ENCODE measurements at regions not wholly inside any gene's neighbourhood (a gene's known extent, or its start where the extent isn't known, plus 50 kb on each side); places are given as distances from the start of the nearest gene placed in this dataset.

GRCh38 chr1:243996223-243996622, 54.9 kb upstream of the ZBTB18 start:
- H3K9me3 ChIP-seq (ENCODE audit: control insufficient read depth in 5 of 5, low read length in 5 of 5) = peaks cover 0 to 5% (median 0%) of the 10 kb centered on the region in 5 donors
- H3K4me1 ChIP-seq (ENCODE audit: control insufficient read depth in 5 of 5, insufficient read depth in 5 of 5, low read length in 5 of 5) = no peaks in the 10 kb centered on the region
- no peaks in the 10 kb centered on the region for H3K36me3 ChIP-seq (ENCODE audit: control insufficient read depth in 5 of 5, insufficient read depth in 5 of 5, low read length in 5 of 5)
- H3K4me3 ChIP-seq (ENCODE audit: low read depth in 1 of 5, low read length in 5 of 5) = no peak overlapping the region
- H3K27me3 ChIP-seq (ENCODE audit: control insufficient read depth in 5 of 5, insufficient read depth in 4 of 5, low read length in 5 of 5) = no peaks in the 10 kb centered on the region
- H3K9ac ChIP-seq (ENCODE audit: low read length in 5 of 5) = no peak overlapping the region
- no peak overlapping the region for H3K27ac ChIP-seq (ENCODE audit: low read depth, low read length)

- no peak overlapping the region for H3K27ac ChIP-seq (ENCODE audit: low read depth, low read length)
- H3K36me3 ChIP-seq (ENCODE audit: control insufficient read depth in 5 of 5, insufficient read depth in 5 of 5, low read length in 5 of 5) = no peaks in the 10 kb centered on the region
- no peak overlapping the region for H3K9ac ChIP-seq (ENCODE audit: low read length in 5 of 5)
- H3K27me3 ChIP-seq (ENCODE audit: control insufficient read depth in 5 of 5, insufficient read depth in 4 of 5, low read length in 5 of 5) = no peaks in the 10 kb centered on the region
- peaks cover 0 to 5% (median 0%) of the 10 kb centered on the region in 5 donors for H3K9me3 ChIP-seq (ENCODE audit: control insufficient read depth in 5 of 5, low read length in 5 of 5)
- no peak overlapping the region for H3K4me3 ChIP-seq (ENCODE audit: low read depth in 1 of 5, low read length in 5 of 5)
- H3K4me1 ChIP-seq (ENCODE audit: control insufficient read depth in 5 of 5, insufficient read depth in 5 of 5, low read length in 5 of 5) = no peaks in the 10 kb centered on the region
Measured at GRCh38 chr1:243991650-243992049, 59.4 kb upstream of the ZBTB18 start.

GRCh38 chr1:243984788-243985187, 66.3 kb upstream of the ZBTB18 start:
- peaks cover 0 to 4% (median 3%) of the 10 kb centered on the region in 5 donors for H3K27me3 ChIP-seq (ENCODE audit: control insufficient read depth in 5 of 5, insufficient read depth in 4 of 5, low read length in 5 of 5)
- H3K4me3 ChIP-seq (ENCODE audit: low read depth in 1 of 5, low read length in 5 of 5) = no peak overlapping the region
- H3K4me1 ChIP-seq (ENCODE audit: control insufficient read depth in 5 of 5, insufficient read depth in 5 of 5, low read length in 5 of 5) = no peaks in the 10 kb centered on the region
- no peaks in the 10 kb centered on the region for H3K36me3 ChIP-seq (ENCODE audit: control insufficient read depth in 5 of 5, insufficient read depth in 5 of 5, low read length in 5 of 5)
- H3K9me3 ChIP-seq (ENCODE audit: control insufficient read depth in 5 of 5, low read length in 5 of 5) = no peaks in the 10 kb centered on the region
- H3K9ac ChIP-seq (ENCODE audit: low read length in 5 of 5) = no peak overlapping the region
- H3K27ac ChIP-seq (ENCODE audit: low read depth, low read length) = no peak overlapping the region

GRCh38 chr1:243982447-243983018, 68.5 kb upstream of the ZBTB18 start:
- Histone ChIP-seq H3K27ac (ENCODE audit: low read depth, low read length) (no peak overlapping the region), H3K27me3 (ENCODE audit: control insufficient read depth in 5 of 5, insufficient read depth in 4 of 5, low read length in 5 of 5) (peaks cover 0 to 4% (median 3%) of the 10 kb centered on the region in 5 donors), H3K9ac (ENCODE audit: low read length in 5 of 5) (no peak overlapping the region), H3K4me1 (ENCODE audit: control insufficient read depth in 5 of 5, insufficient read depth in 5 of 5, low read length in 5 of 5) (no peaks in the 10 kb centered on the region), H3K9me3 (ENCODE audit: control insufficient read depth in 5 of 5, low read length in 5 of 5) (no peaks in the 10 kb centered on the region), H3K36me3 (ENCODE audit: control insufficient read depth in 5 of 5, insufficient read depth in 5 of 5, low read length in 5 of 5) (no peaks in the 10 kb centered on the region), H3K4me3 (ENCODE audit: low read depth in 1 of 5, low read length in 5 of 5) (no peak overlapping the region)

GRCh38 chr1:243980471-243980870, 70.6 kb upstream of the ZBTB18 start:
- Histone ChIP-seq H3K27ac (ENCODE audit: low read depth, low read length) (no peak overlapping the region), H3K4me3 (ENCODE audit: low read depth in 1 of 5, low read length in 5 of 5) (no peak overlapping the region), H3K36me3 (ENCODE audit: control insufficient read depth in 5 of 5, insufficient read depth in 5 of 5, low read length in 5 of 5) (no peaks in the 10 kb centered on the region), H3K9ac (ENCODE audit: low read length in 5 of 5) (no peak overlapping the region), H3K4me1 (ENCODE audit: control insufficient read depth in 5 of 5, insufficient read depth in 5 of 5, low read length in 5 of 5) (no peaks in the 10 kb centered on the region), H3K27me3 (ENCODE audit: control insufficient read depth in 5 of 5, insufficient read depth in 4 of 5, low read length in 5 of 5) (peaks cover 0 to 4% (median 3%) of the 10 kb centered on the region in 5 donors), H3K9me3 (ENCODE audit: control insufficient read depth in 5 of 5, low read length in 5 of 5) (no peaks in the 10 kb centered on the region)

GRCh38 chr1:243980071-243980470, 71.0 kb upstream of the ZBTB18 start:
- Histone ChIP-seq H3K4me3 (ENCODE audit: low read depth in 1 of 5, low read length in 5 of 5) (no peak overlapping the region), H3K9ac (ENCODE audit: low read length in 5 of 5) (no peak overlapping the region), H3K27me3 (ENCODE audit: control insufficient read depth in 5 of 5, insufficient read depth in 4 of 5, low read length in 5 of 5) (peaks cover 0 to 4% (median 3%) of the 10 kb centered on the region in 5 donors), H3K9me3 (ENCODE audit: control insufficient read depth in 5 of 5, low read length in 5 of 5) (no peaks in the 10 kb centered on the region), H3K36me3 (ENCODE audit: control insufficient read depth in 5 of 5, insufficient read depth in 5 of 5, low read length in 5 of 5) (no peaks in the 10 kb centered on the region), H3K27ac (ENCODE audit: low read depth, low read length) (no peak overlapping the region), H3K4me1 (ENCODE audit: control insufficient read depth in 5 of 5, insufficient read depth in 5 of 5, low read length in 5 of 5) (no peaks in the 10 kb centered on the region)

- peaks cover 0 to 4% (median 3%) of the 10 kb centered on the region in 5 donors for H3K27me3 ChIP-seq (ENCODE audit: control insufficient read depth in 5 of 5, insufficient read depth in 4 of 5, low read length in 5 of 5)
Measured at GRCh38 chr1:243979396-243979795, 71.7 kb upstream of the ZBTB18 start.

GRCh38 chr1:243977094-243977493, 74.0 kb upstream of the ZBTB18 start:
- no peak overlapping the region for H3K9ac ChIP-seq (ENCODE audit: low read length in 5 of 5)
- H3K4me3 ChIP-seq (ENCODE audit: low read depth in 1 of 5, low read length in 5 of 5) = no peak overlapping the region
- H3K27ac ChIP-seq (ENCODE audit: low read depth, low read length) = no peak overlapping the region
- H3K4me1 ChIP-seq (ENCODE audit: control insufficient read depth in 5 of 5, insufficient read depth in 5 of 5, low read length in 5 of 5) = no peaks in the 10 kb centered on the region
- H3K9me3 ChIP-seq (ENCODE audit: control insufficient read depth in 5 of 5, low read length in 5 of 5) = no peaks in the 10 kb centered on the region
- peaks cover 0 to 5% (median 4%) of the 10 kb centered on the region in 5 donors for H3K27me3 ChIP-seq (ENCODE audit: control insufficient read depth in 5 of 5, insufficient read depth in 4 of 5, low read length in 5 of 5)
- H3K36me3 ChIP-seq (ENCODE audit: control insufficient read depth in 5 of 5, insufficient read depth in 5 of 5, low read length in 5 of 5) = no peaks in the 10 kb centered on the region

More at GRCh38 chr1:243979396-243979795, 71.7 kb upstream of the ZBTB18 start:
- no peak overlapping the region for H3K4me3 ChIP-seq (ENCODE audit: low read depth in 1 of 5, low read length in 5 of 5)
- H3K27ac ChIP-seq (ENCODE audit: low read depth, low read length) = no peak overlapping the region
- no peaks in the 10 kb centered on the region for H3K36me3 ChIP-seq (ENCODE audit: control insufficient read depth in 5 of 5, insufficient read depth in 5 of 5, low read length in 5 of 5)
- no peak overlapping the region for H3K9ac ChIP-seq (ENCODE audit: low read length in 5 of 5)
- no peaks in the 10 kb centered on the region for H3K9me3 ChIP-seq (ENCODE audit: control insufficient read depth in 5 of 5, low read length in 5 of 5)
- H3K4me1 ChIP-seq (ENCODE audit: control insufficient read depth in 5 of 5, insufficient read depth in 5 of 5, low read length in 5 of 5) = no peaks in the 10 kb centered on the region

GRCh38 chr1:243974451-243975292, 76.4 kb upstream of the ZBTB18 start:
- H3K36me3 ChIP-seq (ENCODE audit: control insufficient read depth in 5 of 5, insufficient read depth in 5 of 5, low read length in 5 of 5) = no peaks in the 10 kb centered on the region
- H3K9ac ChIP-seq (ENCODE audit: low read length in 5 of 5) = no peak overlapping the region
- H3K4me3 ChIP-seq (ENCODE audit: low read depth in 1 of 5, low read length in 5 of 5) = no peak overlapping the region
- no peak overlapping the region for H3K27ac ChIP-seq (ENCODE audit: low read depth, low read length)
- no peaks in the 10 kb centered on the region for H3K9me3 ChIP-seq (ENCODE audit: control insufficient read depth in 5 of 5, low read length in 5 of 5)
- H3K4me1 ChIP-seq (ENCODE audit: control insufficient read depth in 5 of 5, insufficient read depth in 5 of 5, low read length in 5 of 5) = peaks cover 0 to 5% (median 0%) of the 10 kb centered on the region in 5 donors
- peaks cover 0 to 5% (median 4%) of the 10 kb centered on the region in 5 donors for H3K27me3 ChIP-seq (ENCODE audit: control insufficient read depth in 5 of 5, insufficient read depth in 4 of 5, low read length in 5 of 5)

- Histone ChIP-seq H3K9me3 (ENCODE audit: control insufficient read depth in 5 of 5, low read length in 5 of 5) (no peaks in the 10 kb centered on the region), H3K9ac (ENCODE audit: low read length in 5 of 5) (no peak overlapping the region), H3K27ac (ENCODE audit: low read depth, low read length) (no peak overlapping the region), H3K36me3 (ENCODE audit: control insufficient read depth in 5 of 5, insufficient read depth in 5 of 5, low read length in 5 of 5) (no peaks in the 10 kb centered on the region), H3K27me3 (ENCODE audit: control insufficient read depth in 5 of 5, insufficient read depth in 4 of 5, low read length in 5 of 5) (peaks cover 0 to 5% (median 4%) of the 10 kb centered on the region in 5 donors), H3K4me3 (ENCODE audit: low read depth in 1 of 5, low read length in 5 of 5) (no peak overlapping the region), H3K4me1 (ENCODE audit: control insufficient read depth in 5 of 5, insufficient read depth in 5 of 5, low read length in 5 of 5) (peaks cover 0 to 11% (median 0%) of the 10 kb centered on the region in 5 donors)
Measured at GRCh38 chr1:243973169-243973568, 77.9 kb upstream of the ZBTB18 start.

Data from subcutaneous abdominal adipose tissue (tissue), 5 donors.